EL (cell line): ENCODE measurements at regions not wholly inside any gene's neighbourhood (a gene's known extent, or its start where the extent isn't known, plus 50 kb on each side); places are given as distances from the start of the nearest gene placed in this dataset.
A peak's percentile ranks its signal among the peaks of the same experiment; 100 is the strongest.

Source experiments
- DNase-seq: peaks from one replicate; pipeline ENCODE4 v3.0.0-alpha.2; 2016

GRCh38 chr12:97276661-97277429 is 185.8 kb upstream of the RMST start:
- DNase-seq, result no peak

GRCh38 chr12:97283297-97283696 is 179.3 kb upstream of the RMST start:
- peak; percentile 1 for DNase-seq

GRCh38 chr12:97288531-97288930 is 174.1 kb upstream of the RMST start:
- DNase-seq, result no peak

- DNase-seq, result no peak
These were observed 170.0 kb upstream of the RMST start for GRCh38 chr12:97292588-97292987.

- DNase-seq, result no peak
These were observed 169.1 kb upstream of the RMST start for GRCh38 chr12:97293541-97293940.

GRCh38 chr12:97299847-97300246 is 162.8 kb upstream of the RMST start:
- no peak for DNase-seq

GRCh38 chr12:97300431-97300830 is 162.2 kb upstream of the RMST start:
- DNase-seq, result no peak

- DNase-seq, result no peak
These were observed 161.7 kb upstream of the RMST start for GRCh38 chr12:97300891-97301290.

GRCh38 chr12:97301576-97301975 is 161.0 kb upstream of the RMST start:
- DNase-seq, result no peak

GRCh38 chr12:97305651-97306050 is 157.0 kb upstream of the RMST start:
- no peak for DNase-seq

GRCh38 chr12:97306147-97306546 is 156.5 kb upstream of the RMST start:
- no peak for DNase-seq

- peak; percentile 44 for DNase-seq
These were observed 153.9 kb upstream of the RMST start for GRCh38 chr12:97308576-97309198.

- DNase-seq, result no peak
These were observed 152.7 kb upstream of the RMST start for GRCh38 chr12:97309921-97310320.

- no peak for DNase-seq
These were observed 150.0 kb upstream of the RMST start for GRCh38 chr12:97312570-97313135.

GRCh38 chr12:97313471-97314190 is 149.0 kb upstream of the RMST start:
- DNase-seq, result no peak

GRCh38 chr12:97316321-97316720 is 146.3 kb upstream of the RMST start:
- no peak for DNase-seq

- DNase-seq, result no peak
These were observed 141.0 kb upstream of the RMST start for GRCh38 chr12:97321621-97322020.

GRCh38 chr12:97322388-97322787 is 140.2 kb upstream of the RMST start:
- no peak for DNase-seq

GRCh38 chr12:97323154-97323553 is 139.4 kb upstream of the RMST start:
- DNase-seq, result no peak

- DNase-seq, result no peak
These were observed 138.1 kb upstream of the RMST start for GRCh38 chr12:97324471-97324870.

GRCh38 chr12:97335115-97335514 is 127.5 kb upstream of the RMST start:
- no peak for DNase-seq

GRCh38 chr12:97336900-97337751 is 125.5 kb upstream of the RMST start:
- DNase-seq, result no peak

GRCh38 chr12:97342130-97342529 is 120.5 kb upstream of the RMST start:
- no peak for DNase-seq
